ENCODE measurements at regions not wholly inside any gene's neighbourhood (a gene's known extent, or its start where the extent isn't known, plus 50 kb on each side); places are given as distances from the start of the nearest gene placed in this dataset.

DNA sequence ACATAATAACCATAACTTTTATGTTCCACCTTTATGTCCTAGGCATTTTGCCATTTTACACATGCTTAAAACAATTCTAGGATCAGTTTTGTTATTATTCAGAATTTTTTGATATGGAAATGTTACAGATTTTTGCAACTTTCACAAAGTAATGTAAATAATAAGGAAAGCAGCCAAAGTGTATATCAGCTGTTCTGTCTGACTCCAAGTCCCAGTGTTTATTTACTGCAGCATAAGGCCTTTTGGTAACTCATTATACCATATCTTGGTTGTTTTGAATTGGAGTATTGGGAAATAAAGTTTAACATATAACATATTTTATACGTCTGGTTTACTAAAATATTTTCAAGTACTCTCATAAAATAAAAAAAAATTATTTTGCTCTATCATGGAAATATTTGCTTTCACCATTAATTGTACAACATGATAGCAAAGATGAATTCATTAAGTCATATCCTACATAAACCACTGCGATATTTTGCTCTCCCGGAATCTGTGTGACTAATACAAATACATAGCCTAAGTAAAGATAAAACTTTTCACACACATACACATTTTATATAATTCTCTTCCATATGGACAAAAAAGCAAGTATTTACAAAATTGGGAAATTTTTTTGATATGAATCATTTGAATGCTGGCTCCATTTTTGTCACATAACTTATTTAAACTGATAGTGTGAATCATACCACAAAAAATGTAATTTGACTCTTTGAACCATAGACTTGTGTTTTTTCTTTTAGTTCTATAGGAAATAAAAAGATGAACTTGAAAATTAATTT lies 399.0 kb downstream of the PABPC4L start:
- no peak for DNase-seq (ENCODE audit: low spot score)
- TF ChIP-seq, protein P1, sequence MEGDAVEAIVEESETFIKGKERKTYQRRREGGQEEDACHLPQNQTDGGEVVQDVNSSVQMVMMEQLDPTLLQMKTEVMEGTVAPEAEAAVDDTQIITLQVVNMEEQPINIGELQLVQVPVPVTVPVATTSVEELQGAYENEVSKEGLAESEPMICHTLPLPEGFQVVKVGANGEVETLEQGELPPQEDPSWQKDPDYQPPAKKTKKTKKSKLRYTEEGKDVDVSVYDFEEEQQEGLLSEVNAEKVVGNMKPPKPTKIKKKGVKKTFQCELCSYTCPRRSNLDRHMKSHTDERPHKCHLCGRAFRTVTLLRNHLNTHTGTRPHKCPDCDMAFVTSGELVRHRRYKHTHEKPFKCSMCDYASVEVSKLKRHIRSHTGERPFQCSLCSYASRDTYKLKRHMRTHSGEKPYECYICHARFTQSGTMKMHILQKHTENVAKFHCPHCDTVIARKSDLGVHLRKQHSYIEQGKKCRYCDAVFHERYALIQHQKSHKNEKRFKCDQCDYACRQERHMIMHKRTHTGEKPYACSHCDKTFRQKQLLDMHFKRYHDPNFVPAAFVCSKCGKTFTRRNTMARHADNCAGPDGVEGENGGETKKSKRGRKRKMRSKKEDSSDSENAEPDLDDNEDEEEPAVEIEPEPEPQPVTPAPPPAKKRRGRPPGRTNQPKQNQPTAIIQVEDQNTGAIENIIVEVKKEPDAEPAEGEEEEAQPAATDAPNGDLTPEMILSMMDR (IDR thresholded peaks at IDR 0.05; ENCODE audit: extremely low read depth, missing control alignments) = no peak

DNA sequence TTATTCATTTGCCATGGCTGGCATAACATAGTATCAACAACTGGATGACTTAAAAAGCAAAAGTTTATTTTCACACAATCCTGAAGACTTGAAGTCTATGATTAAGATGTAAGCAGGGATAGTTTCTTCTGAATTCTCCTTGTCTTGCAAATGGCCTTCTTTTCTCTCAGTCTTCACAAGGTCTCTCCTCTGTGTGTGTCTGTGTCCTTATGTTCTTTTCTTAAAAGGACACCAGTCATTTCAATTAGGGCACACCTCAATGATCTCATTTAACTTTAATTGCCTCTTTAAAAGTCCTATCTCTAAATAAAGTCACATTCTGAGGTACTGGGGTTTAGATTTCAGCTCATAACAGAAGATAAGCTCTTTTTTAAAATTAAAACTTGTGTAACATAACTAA lies 399.7 kb downstream of the PABPC4L start:
- TF ChIP-seq, protein P1 (IDR thresholded peaks at IDR 0.05; ENCODE audit: extremely low read depth, missing control alignments) = no peak
- no peak for DNase-seq (ENCODE audit: low spot score)

DNA sequence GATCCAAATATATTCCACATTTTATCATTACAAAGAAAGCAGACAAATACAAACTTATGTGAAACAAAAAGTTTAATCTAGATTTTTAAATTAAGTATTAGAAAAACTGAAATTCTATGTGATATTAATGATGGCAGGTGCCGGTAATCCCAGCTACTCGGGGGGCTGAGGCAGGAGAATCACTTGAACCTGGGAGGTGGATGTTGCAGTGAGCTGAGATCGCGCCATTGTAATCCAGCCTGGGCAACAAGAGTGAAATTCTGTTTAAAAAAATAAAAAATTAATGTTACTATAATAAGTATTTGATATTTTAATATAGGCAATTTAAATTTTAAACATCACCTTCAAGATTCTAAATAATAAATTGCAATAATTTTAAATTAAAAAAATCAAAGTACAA lies 400.6 kb downstream of the PABPC4L start:
- no peak for DNase-seq (ENCODE audit: low spot score)
- TF ChIP-seq, protein P1 (IDR thresholded peaks at IDR 0.05; ENCODE audit: extremely low read depth, missing control alignments) = no peak

DNA sequence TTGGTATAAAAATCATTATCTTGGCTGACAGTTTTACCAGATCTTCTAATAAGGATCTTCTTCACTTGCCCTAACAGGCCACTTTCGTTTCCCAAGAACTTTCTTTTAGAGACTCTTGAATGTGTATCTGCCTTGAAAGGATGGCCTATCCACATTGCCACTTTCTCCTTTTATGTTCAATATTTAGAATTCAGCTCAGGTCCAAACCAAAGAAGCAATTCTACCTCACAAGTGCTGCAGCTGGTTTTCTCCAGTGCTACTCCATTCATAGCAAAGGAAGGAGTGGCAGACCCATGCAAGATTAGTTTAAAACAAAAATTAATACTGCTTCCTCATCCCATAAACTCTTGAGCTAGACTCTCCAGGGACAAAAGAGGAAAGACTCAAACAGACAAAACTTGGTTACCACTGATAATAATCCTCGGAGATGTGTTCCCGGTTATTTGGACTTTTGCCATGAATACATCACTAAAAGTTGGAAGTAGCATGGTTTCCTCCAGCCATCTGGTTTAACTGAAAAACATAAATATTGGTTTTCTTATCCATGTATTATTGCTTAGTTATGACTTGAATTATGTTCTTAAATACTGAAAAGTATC lies 401.8 kb downstream of the PABPC4L start:
- TF ChIP-seq, protein P1 (IDR thresholded peaks at IDR 0.05; ENCODE audit: extremely low read depth, missing control alignments) = no peak
- DNase-seq (ENCODE audit: low spot score) = no peak

DNA sequence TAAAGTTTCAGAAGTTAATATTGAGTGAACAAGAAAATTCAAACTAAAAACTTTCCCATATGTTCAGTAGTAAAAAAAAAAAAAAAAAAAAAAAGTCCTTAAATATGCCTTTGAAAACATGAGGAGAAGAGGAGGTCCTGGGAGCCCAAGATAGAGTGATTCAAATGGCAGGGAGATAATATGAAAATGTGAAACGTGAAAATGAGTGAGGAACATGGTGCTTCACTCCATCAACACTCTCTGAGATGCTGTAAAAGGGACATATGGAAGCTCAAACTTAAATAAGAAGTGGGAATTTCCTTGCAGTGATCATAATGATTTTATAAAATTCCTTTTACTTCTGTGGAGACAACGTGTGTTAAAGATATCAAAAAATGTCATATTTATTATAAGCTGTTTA lies 423.9 kb downstream of the PABPC4L start:
- TF ChIP-seq, protein P1 (IDR thresholded peaks at IDR 0.05; ENCODE audit: extremely low read depth, missing control alignments) = no peak
- DNase-seq (ENCODE audit: low spot score) = no peak

DNA sequence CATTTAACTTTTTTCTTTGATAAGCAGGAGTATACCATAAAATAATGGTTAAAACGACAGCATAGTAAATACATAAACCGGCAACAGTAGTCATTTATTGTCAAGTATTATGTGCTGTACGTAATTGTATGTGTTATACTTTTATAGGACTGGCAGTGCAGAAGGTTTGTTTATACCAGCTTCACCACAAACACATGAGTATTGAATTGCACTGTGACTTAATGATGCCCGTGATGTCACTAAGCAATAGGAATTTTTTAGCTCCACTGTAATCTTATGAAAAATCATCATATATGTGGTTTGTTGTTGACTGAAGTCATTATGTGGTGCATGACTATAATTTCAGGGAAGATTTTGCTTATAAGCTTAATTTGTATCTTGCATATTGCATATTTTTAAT lies 424.6 kb downstream of the PABPC4L start:
- DNase-seq (ENCODE audit: low spot score) = no peak
- TF ChIP-seq, protein P1 (IDR thresholded peaks at IDR 0.05; ENCODE audit: extremely low read depth, missing control alignments) = no peak

DNA sequence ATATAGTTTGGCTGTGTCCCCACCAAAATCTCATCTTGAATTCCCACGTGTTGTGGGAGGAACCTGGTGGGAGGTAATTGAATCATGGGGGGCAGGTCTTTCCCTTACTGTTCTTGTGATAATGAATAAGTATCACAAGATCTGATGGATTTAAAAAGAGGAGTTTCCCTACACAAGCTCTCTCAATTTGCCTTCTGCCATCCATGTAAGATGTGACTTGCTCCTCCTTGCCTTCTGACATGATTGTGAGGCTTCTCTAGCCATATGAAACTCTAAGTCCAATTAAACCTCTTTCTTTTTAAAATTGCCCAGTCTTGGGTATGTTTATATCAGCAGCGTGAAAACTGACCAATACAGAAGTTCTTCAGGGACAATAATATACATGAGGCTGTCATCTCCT lies 425.1 kb downstream of the PABPC4L start:
- DNase-seq (ENCODE audit: low spot score) = no peak
- TF ChIP-seq, protein P1 (IDR thresholded peaks at IDR 0.05; ENCODE audit: extremely low read depth, missing control alignments) = no peak

All from GM20000 (cell line).